GM21576 (cell line): ENCODE measurements at regions not wholly inside any gene's neighbourhood (a gene's known extent, or its start where the extent isn't known, plus 50 kb on each side); places are given as distances from the start of the nearest gene placed in this dataset.

Source experiments
- ATAC-seq: cut with Tn5 transposase; IDR thresholded peaks from one replicate; pipeline ENCODE4 v1.9.1; 2021; ENCODE audit warnings: mild to moderate bottlenecking, moderate library complexity; ENCODE audit not compliant: unreplicated experiment

- ATAC-seq, result no peak
These were observed 90.6 kb upstream of the LRIG3 start for GRCh38 chr12:59010941-59011340.

- ATAC-seq, result no peak
These were observed 89.8 kb upstream of the LRIG3 start for GRCh38 chr12:59010118-59010517.

- ATAC-seq, result no peak
These were observed 87.3 kb upstream of the LRIG3 start for GRCh38 chr12:59007620-59008019.

GRCh38 chr12:59005193-59005955 lies 85.1 kb upstream of the LRIG3 start:
- ATAC-seq, result no peak

GRCh38 chr12:59004456-59004855 lies 84.2 kb upstream of the LRIG3 start:
- no peak for ATAC-seq

- ATAC-seq, result no peak
These were observed 75.5 kb upstream of the LRIG3 start for GRCh38 chr12:58995666-58996363.

GRCh38 chr12:58988643-58989344 lies 68.5 kb upstream of the LRIG3 start:
- ATAC-seq, result no peak

- no peak for ATAC-seq
These were observed 61.7 kb upstream of the LRIG3 start for GRCh38 chr12:58981961-58982360.

- no peak for ATAC-seq
These were observed 60.5 kb upstream of the LRIG3 start for GRCh38 chr12:58980768-58981167.

- ATAC-seq, result no peak
These were observed 58.4 kb upstream of the LRIG3 start for GRCh38 chr12:58978717-58979116.

GRCh38 chr12:58977476-58977875 lies 57.2 kb upstream of the LRIG3 start:
- ATAC-seq, result no peak

GRCh38 chr12:58976146-58976545 lies 55.8 kb upstream of the LRIG3 start:
- ATAC-seq, result no peak
